GM10248 (cell line): ENCODE measurements at regions not wholly inside any gene's neighbourhood (a gene's known extent, or its start where the extent isn't known, plus 50 kb on each side); places are given as distances from the start of the nearest gene placed in this dataset.

ENCODE experiments used
- CTCF ChIA-PET: fragments of 300-600 bp; sonication (Branson Sonifier 250); formaldehyde crosslinking; extraction: SDS; loops from one replicate; lab custom pipeline; 2021; ENCODE audit warnings: antibody characterized with exemption; lab: Yijun Ruan, JAX
- POLR2A ChIA-PET: fragments of 350-650 bp; sonication (Branson Sonifier 250); formaldehyde crosslinking; extraction: SDS; loops from one replicate; lab custom pipeline; 2020; ENCODE audit warnings: antibody characterized with exemption; lab: Yijun Ruan, JAX
- DNase-seq: peaks from one replicate; pipeline ENCODE4 v3.0.0; 2012; ENCODE audit errors: extremely low spot score
- TF ChIP-seq, protein P1 (sequence below): IDR thresholded peaks from 2 replicates; pipeline ENCODE4 v1.5.1; 2012; ENCODE audit warnings: mild to moderate bottlenecking, low read depth; ENCODE audit errors: extremely low read depth, missing control alignments, control extremely low read depth

DNA sequence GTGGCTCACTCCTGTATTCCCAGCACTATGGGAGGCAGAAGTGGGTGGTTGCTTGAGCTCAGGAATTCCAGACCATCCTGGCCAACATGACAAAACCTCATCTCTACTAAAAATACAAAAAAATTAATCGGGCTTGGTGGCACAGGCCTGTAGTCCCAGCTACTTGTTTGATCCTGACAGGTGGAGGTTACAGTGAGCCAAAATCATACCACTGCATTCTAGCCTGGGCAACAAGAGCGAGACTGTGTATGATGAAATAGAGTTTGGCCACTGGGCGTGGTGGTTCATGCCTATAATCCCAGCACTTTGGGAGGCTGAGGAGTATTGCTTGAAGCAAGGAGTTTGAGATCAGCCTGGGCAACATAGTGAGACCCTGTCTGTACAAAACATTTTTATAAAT, 173.3 kb downstream of the TANC2 start:
- ChIA-PET CTCF (no interaction called here), POLR2A (no interaction called here)
- TF ChIP-seq, protein P1, sequence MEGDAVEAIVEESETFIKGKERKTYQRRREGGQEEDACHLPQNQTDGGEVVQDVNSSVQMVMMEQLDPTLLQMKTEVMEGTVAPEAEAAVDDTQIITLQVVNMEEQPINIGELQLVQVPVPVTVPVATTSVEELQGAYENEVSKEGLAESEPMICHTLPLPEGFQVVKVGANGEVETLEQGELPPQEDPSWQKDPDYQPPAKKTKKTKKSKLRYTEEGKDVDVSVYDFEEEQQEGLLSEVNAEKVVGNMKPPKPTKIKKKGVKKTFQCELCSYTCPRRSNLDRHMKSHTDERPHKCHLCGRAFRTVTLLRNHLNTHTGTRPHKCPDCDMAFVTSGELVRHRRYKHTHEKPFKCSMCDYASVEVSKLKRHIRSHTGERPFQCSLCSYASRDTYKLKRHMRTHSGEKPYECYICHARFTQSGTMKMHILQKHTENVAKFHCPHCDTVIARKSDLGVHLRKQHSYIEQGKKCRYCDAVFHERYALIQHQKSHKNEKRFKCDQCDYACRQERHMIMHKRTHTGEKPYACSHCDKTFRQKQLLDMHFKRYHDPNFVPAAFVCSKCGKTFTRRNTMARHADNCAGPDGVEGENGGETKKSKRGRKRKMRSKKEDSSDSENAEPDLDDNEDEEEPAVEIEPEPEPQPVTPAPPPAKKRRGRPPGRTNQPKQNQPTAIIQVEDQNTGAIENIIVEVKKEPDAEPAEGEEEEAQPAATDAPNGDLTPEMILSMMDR = no peak
- no peak for DNase-seq

DNA sequence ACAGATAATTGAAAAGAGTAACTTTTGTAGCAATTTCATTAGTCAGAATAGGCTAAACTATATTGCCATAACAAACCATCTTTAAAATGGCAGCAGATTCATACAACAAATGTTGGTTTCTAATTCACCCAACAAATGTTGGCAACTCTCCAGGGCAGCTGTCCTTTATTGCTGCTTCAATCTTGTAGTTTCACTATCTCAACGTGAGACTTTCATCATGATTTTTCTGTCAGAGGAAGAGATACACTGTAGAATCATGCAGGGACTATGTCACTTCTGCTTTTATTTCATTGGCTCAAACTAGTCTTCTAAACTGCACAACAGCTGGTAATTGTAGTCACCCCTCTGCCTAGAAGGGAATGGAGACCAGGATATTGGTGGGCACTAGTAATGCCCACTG, 174.2 kb downstream of the TANC2 start:
- POLR2A ChIA-PET = no interaction called here
- TF ChIP-seq, protein P1 = no peak
- DNase-seq = no peak
- CTCF ChIA-PET = no interaction called here

DNA sequence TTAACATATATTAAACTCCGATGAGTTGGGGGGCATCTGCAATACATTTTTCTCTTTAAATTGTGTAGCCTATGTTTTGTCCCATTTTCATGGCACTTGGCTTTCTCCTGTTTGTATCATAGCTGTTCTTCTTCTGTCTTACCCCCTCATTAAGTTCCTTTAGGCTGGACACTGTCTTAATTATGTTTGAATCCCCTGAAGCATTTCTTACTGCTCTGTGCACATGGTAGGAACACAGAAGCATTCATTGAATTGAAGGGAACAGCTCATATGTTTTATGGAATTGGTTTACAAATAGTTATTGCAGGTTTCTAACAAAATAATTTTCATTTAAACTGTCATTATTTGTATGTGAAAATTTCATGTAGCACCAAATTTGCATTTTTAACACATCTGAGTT, 176.8 kb downstream of the TANC2 start:
- TF ChIP-seq, protein P1 = no peak
- CTCF ChIA-PET = interaction anchor here (1.1 kb wide), 1 partner anchor 16 kb away, joined by 3 read pairs; no protein-coding TSS in a partner anchor
- POLR2A ChIA-PET = no interaction called here
- no peak for DNase-seq

DNA sequence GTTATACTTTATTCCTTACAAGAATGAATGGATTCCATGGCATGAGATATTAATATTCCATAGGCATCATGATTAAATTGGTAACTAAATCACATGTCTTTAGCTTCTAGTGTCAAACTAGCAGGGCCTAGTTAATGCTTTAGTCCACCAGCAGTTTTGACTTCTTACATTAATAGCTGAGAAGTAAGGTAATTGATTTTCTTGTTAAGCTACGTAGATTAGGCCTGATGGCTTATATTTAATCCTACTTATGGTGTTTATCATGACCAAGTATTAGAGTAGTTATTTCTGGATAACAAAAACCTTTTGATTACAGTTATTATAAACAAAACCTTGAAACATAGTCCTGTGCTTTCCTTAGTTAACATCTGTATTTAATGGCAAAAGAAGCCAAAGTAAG, 184.5 kb downstream of the TANC2 start:
- POLR2A ChIA-PET = no interaction called here
- TF ChIP-seq, protein P1 = no peak
- DNase-seq = no peak
- CTCF ChIA-PET = no interaction called here

DNA sequence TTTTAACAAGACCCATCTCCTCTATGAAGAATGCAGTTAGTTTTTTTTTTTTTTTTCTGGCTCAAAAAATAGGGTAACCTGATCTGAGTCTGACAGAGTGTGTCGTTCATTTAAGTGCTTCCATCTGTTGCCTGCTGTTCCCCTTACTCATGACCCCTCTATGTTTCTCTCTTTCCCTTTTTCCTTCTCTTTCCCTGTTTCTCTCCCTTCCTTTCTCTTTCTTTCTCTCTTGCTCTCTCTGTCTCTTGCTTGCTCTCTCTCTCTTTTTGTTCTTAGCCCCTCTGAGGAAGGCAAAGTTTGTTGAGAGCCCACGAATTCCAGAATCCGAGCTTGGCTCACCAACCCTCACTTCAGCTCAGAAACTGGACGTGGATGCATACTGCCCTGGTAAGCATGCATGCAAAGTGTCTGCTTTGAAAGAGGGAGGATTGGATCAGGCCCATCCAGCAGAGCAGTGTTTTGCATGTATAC, 185.0 kb downstream of the TANC2 start:
- ChIA-PET POLR2A (no interaction called here), CTCF (no interaction called here)
- TF ChIP-seq, protein P1 = no peak
- DNase-seq = no peak

DNA sequence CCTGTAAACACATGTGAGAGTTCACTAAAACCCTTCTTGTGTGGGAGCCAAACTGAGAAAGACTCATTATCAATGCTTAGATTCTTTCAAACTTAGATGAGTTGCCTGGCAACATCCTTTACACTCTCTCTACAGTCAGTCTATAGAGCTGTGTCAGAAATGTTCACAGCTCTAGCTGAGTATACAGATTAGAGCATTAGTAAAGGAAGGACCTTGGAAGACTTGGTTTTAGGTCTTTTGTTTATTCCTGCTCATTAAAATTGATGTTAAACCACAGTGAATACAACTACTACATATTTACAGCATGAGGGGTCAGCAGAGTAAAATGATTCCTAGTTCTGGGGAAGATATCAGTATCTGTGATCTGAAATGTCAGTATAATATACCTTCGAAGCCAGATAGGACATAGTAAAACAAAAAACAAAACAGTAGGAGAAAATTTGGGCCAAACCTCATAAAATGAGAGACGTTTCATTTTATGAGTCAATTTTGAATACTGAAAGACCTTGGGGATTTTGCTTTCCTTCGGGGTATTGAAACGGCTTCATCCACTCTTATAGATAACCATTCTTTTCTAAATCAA, 186.0 kb downstream of the TANC2 start:
- ChIA-PET POLR2A (no interaction called here), CTCF (interaction anchor here (1.4 kb wide), 1 partner anchor 10 kb away, joined by 3 read pairs; no protein-coding TSS in a partner anchor)
- TF ChIP-seq, protein P1 = no peak
- DNase-seq = no peak
